GM19351 (cell line): ENCODE measurements at regions not wholly inside any gene's neighbourhood (a gene's known extent, or its start where the extent isn't known, plus 50 kb on each side); places are given as distances from the start of the nearest gene placed in this dataset.

Source experiments
- ATAC-seq: cut with Tn5 transposase; IDR thresholded peaks from one replicate; pipeline ENCODE4 v1.9.1; 2021; ENCODE audit warnings: mild to moderate bottlenecking, moderate library complexity; ENCODE audit not compliant: unreplicated experiment

GRCh38 chr19:28224441-28224840 is 988.5 kb downstream of the UQCRFS1 start:
- ATAC-seq = no peak

GRCh38 chr19:28221736-28222135 is 991.2 kb downstream of the UQCRFS1 start:
- ATAC-seq = no peak

- no peak for ATAC-seq
Measured at GRCh38 chr19:28218728-28219127, 994.2 kb downstream of the UQCRFS1 start.

GRCh38 chr19:28217022-28217421 is 995.9 kb downstream of the UQCRFS1 start:
- ATAC-seq = no peak

GRCh38 chr19:28213470-28214082 is 999.4 kb downstream of the UQCRFS1 start:
- no peak for ATAC-seq

- ATAC-seq = no peak
Measured at GRCh38 chr19:28210886-28211285, 1002.1 kb downstream of the UQCRFS1 start.

- ATAC-seq = no peak
Measured at GRCh38 chr19:28208745-28209144, 1004.2 kb downstream of the UQCRFS1 start.

GRCh38 chr19:28207244-28207643 is 1005.7 kb downstream of the UQCRFS1 start:
- ATAC-seq = no peak

GRCh38 chr19:28201462-28201943 is 1011.4 kb downstream of the UQCRFS1 start:
- ATAC-seq = no peak

- no peak for ATAC-seq
Measured at GRCh38 chr19:28199323-28199722, 1013.6 kb downstream of the UQCRFS1 start.

- ATAC-seq = no peak
Measured at GRCh38 chr19:28196961-28197360, 1016.0 kb downstream of the UQCRFS1 start.

- ATAC-seq = no peak
Measured at GRCh38 chr19:28196101-28196500, 1016.9 kb downstream of the UQCRFS1 start.

- ATAC-seq = no peak
Measured at GRCh38 chr19:28185646-28186045, 1027.3 kb downstream of the UQCRFS1 start.

- ATAC-seq = no peak
Measured at GRCh38 chr19:28184997-28185396, 1028.0 kb downstream of the UQCRFS1 start.

- no peak for ATAC-seq
Measured at GRCh38 chr19:28176193-28176592, 1036.8 kb downstream of the UQCRFS1 start.

GRCh38 chr19:28171983-28172382 is 1041.0 kb downstream of the UQCRFS1 start:
- no peak for ATAC-seq

- ATAC-seq = no peak
Measured at GRCh38 chr19:28170066-28170465, 1042.9 kb downstream of the UQCRFS1 start.

GRCh38 chr19:28169168-28169887 is 1043.6 kb downstream of the UQCRFS1 start:
- ATAC-seq = no peak

- no peak for ATAC-seq
Measured at GRCh38 chr19:28168557-28168956, 1044.4 kb downstream of the UQCRFS1 start.

GRCh38 chr19:28166025-28166424 is 1046.9 kb downstream of the UQCRFS1 start:
- ATAC-seq = no peak

GRCh38 chr19:28164214-28164613 is 1048.7 kb downstream of the UQCRFS1 start:
- no peak for ATAC-seq

- ATAC-seq = no peak
Measured at GRCh38 chr19:28159065-28159464, 1053.9 kb downstream of the UQCRFS1 start.
